ENCODE measurements at regions not wholly inside any gene's neighbourhood (a gene's known extent, or its start where the extent isn't known, plus 50 kb on each side); places are given as distances from the start of the nearest gene placed in this dataset.

- Histone ChIP-seq H3K9me3 (no peaks in the 10 kb centered on the region), H3K4me3 (ENCODE audit: low read depth in 1 of 2, low read length in 1 of 2) (no peak overlapping the region), H3K36me3 (no peaks in the 10 kb centered on the region), H3K4me1 (ENCODE audit: control insufficient read depth in 1 of 2, insufficient read depth in 1 of 2, low read depth in 1 of 2, low read length in 1 of 2) (no peaks in the 10 kb centered on the region), H3K27ac (no peak overlapping the region), H3K27me3 (no peaks in the 10 kb centered on the region)
- TF ChIP-seq CTCF (IDR thresholded peaks at IDR 0.05): no peak
These were observed 81.3 kb upstream of the ERCC6L2 start for GRCh38 chr9:95793924-95794828.

GRCh38 chr9:95791695-95792094 lies 83.8 kb upstream of the ERCC6L2 start:
- Histone ChIP-seq H3K27me3 (no peaks in the 10 kb centered on the region), H3K9me3 (no peaks in the 10 kb centered on the region), H3K27ac (no peak overlapping the region), H3K4me1 (ENCODE audit: control insufficient read depth in 1 of 2, insufficient read depth in 1 of 2, low read depth in 1 of 2, low read length in 1 of 2) (no peaks in the 10 kb centered on the region), H3K4me3 (ENCODE audit: low read depth in 1 of 2, low read length in 1 of 2) (no peak overlapping the region), H3K36me3 (no peaks in the 10 kb centered on the region)
- no peak for TF ChIP-seq CTCF (IDR thresholded peaks at IDR 0.05)

DNA sequence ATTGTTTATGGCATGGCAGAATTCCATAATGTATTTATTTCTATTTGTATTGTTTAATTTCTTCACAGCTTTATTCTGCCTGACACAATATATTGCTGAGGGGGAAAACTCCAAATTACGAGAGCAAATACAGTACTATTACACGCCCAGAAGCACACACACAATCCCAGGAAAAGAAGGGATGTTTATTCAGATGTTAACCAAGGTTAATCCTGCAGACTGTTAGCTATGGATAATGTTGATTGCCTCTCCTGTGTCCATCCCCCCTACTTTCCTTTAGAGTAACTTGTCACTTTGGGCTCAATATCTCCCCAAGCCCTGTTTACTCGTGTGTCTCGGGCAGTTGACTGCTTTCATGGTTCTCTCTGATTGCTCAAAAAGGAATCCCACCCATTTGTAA lies 84.2 kb upstream of the ERCC6L2 start:
- H3K4me3 ChIP-seq (ENCODE audit: low read depth in 1 of 2, low read length in 1 of 2): no peak overlapping the region
- H3K9me3 ChIP-seq: no peaks in the 10 kb centered on the region
- H3K4me1 ChIP-seq (ENCODE audit: control insufficient read depth in 1 of 2, insufficient read depth in 1 of 2, low read depth in 1 of 2, low read length in 1 of 2): no peaks in the 10 kb centered on the region
- H3K27ac ChIP-seq: no peak overlapping the region
- TF ChIP-seq CTCF (IDR thresholded peaks at IDR 0.05): no peak
- no peaks in the 10 kb centered on the region for H3K36me3 ChIP-seq
- no peaks in the 10 kb centered on the region for H3K27me3 ChIP-seq

GRCh38 chr9:95788521-95788991 lies 86.9 kb upstream of the ERCC6L2 start:
- H3K27me3 ChIP-seq: no peaks in the 10 kb centered on the region
- no peak for TF ChIP-seq CTCF (IDR thresholded peaks at IDR 0.05)
- no peaks in the 10 kb centered on the region for H3K9me3 ChIP-seq
- no peak overlapping the region for H3K4me3 ChIP-seq (ENCODE audit: low read depth in 1 of 2, low read length in 1 of 2)
- no peaks in the 10 kb centered on the region for H3K36me3 ChIP-seq
- no peaks in the 10 kb centered on the region for H3K4me1 ChIP-seq (ENCODE audit: control insufficient read depth in 1 of 2, insufficient read depth in 1 of 2, low read depth in 1 of 2, low read length in 1 of 2)
- H3K27ac ChIP-seq: no peak overlapping the region

GRCh38 chr9:95788021-95788420 lies 87.5 kb upstream of the ERCC6L2 start:
- Histone ChIP-seq H3K27ac (no peak overlapping the region), H3K4me1 (ENCODE audit: control insufficient read depth in 1 of 2, insufficient read depth in 1 of 2, low read depth in 1 of 2, low read length in 1 of 2) (no peaks in the 10 kb centered on the region), H3K4me3 (ENCODE audit: low read depth in 1 of 2, low read length in 1 of 2) (no peak overlapping the region), H3K27me3 (no peaks in the 10 kb centered on the region), H3K36me3 (no peaks in the 10 kb centered on the region), H3K9me3 (no peaks in the 10 kb centered on the region)
- no peak for TF ChIP-seq CTCF (IDR thresholded peaks at IDR 0.05)
